ENCODE measurements at regions not wholly inside any gene's neighbourhood (a gene's known extent, or its start where the extent isn't known, plus 50 kb on each side); places are given as distances from the start of the nearest gene placed in this dataset.
"Not testable (repeated sequence)": the region's sequence is repeated elsewhere in the genome, so short reads cannot be mapped to it uniquely, and the experiment has no call there.

DNA sequence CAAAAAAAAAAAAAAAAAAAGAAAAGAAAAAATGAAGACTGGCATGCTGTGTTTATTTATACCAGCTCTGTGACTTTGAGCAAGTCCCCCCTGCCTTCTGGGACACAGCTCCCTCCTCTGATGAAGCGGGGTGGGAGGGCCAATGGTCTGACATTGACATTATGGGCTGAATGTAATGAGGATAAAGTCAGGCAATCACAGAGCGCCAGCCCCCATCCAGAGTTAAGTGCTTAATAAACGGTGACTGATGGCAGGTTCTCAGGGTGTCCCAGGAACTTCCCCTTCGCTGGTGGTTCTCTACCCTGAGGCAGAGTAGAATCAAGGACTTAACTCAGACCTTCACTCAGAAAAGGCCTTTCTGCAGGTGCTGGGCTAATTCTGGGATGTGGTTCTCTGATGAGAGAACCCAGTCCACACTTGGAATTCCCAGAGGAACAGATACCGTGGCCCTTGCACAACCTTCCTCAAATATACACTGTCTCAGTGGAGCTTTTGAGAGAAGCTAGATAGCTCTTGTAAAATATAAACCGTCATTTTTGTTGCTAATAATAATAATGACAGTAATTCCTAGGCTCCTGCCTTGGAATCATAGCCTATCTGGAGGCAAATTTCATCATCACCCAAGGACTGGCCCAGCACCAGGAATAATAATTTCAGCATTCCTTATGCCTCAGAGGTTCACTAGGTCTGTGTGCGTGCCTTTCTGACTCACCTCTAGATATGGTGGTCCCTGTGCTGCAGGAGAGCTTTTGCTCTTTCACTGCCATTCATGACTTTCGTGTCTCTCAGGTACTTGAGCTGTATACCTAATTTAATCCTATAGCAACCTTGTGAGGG, 115.8 kb downstream of the RPLP1 start:
- Histone ChIP-seq H3K36me3 (no peaks in the 10 kb centered on the region), H3K4me3 (no peak overlapping the region), H3K9me3 (no peaks in the 10 kb centered on the region), H3K27ac (no peak overlapping the region), H3K4me1 (no peaks in the 10 kb centered on the region), H3K27me3 (no peaks in the 10 kb centered on the region)
- intact Hi-C loops (cut with DNase I; ENCODE audit: low total_unique reads): no loop called here
- no peak for DNase-seq (ENCODE audit: low spot score in 2 of 2)
- TF ChIP-seq POLR2AphosphoS5 (IDR thresholded peaks at IDR 0.05) (no peak), POLR2A (IDR thresholded peaks at IDR 0.05) (no peak)
- TF ChIP-seq, protein P1, sequence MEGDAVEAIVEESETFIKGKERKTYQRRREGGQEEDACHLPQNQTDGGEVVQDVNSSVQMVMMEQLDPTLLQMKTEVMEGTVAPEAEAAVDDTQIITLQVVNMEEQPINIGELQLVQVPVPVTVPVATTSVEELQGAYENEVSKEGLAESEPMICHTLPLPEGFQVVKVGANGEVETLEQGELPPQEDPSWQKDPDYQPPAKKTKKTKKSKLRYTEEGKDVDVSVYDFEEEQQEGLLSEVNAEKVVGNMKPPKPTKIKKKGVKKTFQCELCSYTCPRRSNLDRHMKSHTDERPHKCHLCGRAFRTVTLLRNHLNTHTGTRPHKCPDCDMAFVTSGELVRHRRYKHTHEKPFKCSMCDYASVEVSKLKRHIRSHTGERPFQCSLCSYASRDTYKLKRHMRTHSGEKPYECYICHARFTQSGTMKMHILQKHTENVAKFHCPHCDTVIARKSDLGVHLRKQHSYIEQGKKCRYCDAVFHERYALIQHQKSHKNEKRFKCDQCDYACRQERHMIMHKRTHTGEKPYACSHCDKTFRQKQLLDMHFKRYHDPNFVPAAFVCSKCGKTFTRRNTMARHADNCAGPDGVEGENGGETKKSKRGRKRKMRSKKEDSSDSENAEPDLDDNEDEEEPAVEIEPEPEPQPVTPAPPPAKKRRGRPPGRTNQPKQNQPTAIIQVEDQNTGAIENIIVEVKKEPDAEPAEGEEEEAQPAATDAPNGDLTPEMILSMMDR (IDR thresholded peaks at IDR 0.05): no peak

DNA sequence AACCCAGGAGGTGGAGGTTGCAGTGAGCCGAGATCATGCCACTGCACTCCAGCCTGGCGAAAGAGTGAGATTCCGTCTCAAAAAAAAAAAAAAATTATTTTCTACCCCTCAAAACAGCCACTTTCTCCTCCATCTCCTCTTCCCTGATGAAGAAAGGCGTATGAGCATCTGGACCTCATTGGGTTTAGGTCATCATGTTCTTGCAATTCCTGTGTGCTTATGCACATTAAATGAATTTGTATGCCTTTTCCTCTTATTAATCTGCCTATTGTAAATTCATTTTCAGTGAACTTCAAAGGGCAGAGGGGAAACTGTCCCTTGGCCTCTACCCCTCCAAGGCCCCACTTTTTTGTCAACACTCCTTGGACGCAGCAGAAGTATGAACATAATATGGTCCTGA, 117.8 kb downstream of the RPLP1 start:
- Histone ChIP-seq H3K36me3 (no peaks in the 10 kb centered on the region), H3K27ac (no peak overlapping the region), H3K9me3 (no peaks in the 10 kb centered on the region), H3K27me3 (no peaks in the 10 kb centered on the region), H3K4me3 (no peak overlapping the region), H3K4me1 (no peaks in the 10 kb centered on the region)
- intact Hi-C loops (cut with DNase I; ENCODE audit: low total_unique reads): no loop called here
- no peak for DNase-seq (ENCODE audit: low spot score in 2 of 2)
- TF ChIP-seq, protein P1 (IDR thresholded peaks at IDR 0.05): no peak
- TF ChIP-seq POLR2A (IDR thresholded peaks at IDR 0.05): no peak
- no peak for TF ChIP-seq POLR2AphosphoS5 (IDR thresholded peaks at IDR 0.05)

DNA sequence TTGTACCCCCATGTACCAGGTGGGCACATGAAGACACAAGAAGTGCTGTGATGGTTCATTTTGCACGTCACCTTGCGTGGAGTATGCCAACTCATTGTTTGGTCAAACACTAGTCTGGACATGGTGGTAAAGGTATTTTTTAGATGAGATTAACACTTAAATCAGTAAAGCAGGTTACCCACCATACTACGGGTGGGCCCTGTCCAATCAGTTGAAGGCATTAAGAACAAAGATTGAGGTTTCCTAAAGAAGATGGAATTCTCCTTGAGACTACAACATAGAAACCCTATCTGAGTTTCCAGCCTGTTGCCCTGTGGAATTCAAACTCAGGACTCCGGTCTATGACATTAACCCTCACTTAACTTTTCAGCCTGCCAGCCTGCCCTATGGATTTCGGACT, 118.4 kb downstream of the RPLP1 start:
- H3K36me3 ChIP-seq: no peaks in the 10 kb centered on the region
- H3K4me3 ChIP-seq: no peak overlapping the region
- H3K27me3 ChIP-seq: no peaks in the 10 kb centered on the region
- DNase-seq (ENCODE audit: low spot score in 2 of 2): no peak
- no peaks in the 10 kb centered on the region for H3K4me1 ChIP-seq
- no peak for TF ChIP-seq POLR2A (IDR thresholded peaks at IDR 0.05)
- TF ChIP-seq, protein P1 (IDR thresholded peaks at IDR 0.05): no peak
- TF ChIP-seq POLR2AphosphoS5 (IDR thresholded peaks at IDR 0.05): no peak
- H3K9me3 ChIP-seq: no peaks in the 10 kb centered on the region
- no peak overlapping the region for H3K27ac ChIP-seq
- intact Hi-C loops (cut with DNase I; ENCODE audit: low total_unique reads): no loop called here

DNA sequence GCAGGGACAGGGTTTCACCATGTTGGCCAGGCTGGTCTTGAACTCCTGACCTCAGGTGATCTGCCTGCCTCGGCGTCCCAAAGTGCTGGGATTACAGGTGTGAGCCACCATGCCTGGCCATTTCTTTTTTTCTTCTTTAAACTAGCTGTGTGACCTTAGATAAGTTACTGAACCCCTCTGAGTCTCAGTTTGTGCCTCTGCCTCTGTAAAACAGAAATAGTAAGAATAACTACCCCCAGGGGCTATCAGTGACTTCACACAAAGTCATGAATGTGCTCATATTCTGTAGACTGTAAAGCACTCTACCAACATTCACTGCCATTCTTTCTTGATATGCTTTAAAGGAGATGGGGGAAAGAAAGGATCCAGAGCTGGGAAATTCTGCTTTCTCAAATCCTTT, 120.7 kb downstream of the RPLP1 start:
- H3K4me1 ChIP-seq; H3K4me3 ChIP-seq; H3K36me3 ChIP-seq; H3K27me3 ChIP-seq; intact Hi-C loops (cut with DNase I; ENCODE audit: low total_unique reads); H3K9me3 ChIP-seq; DNase-seq (ENCODE audit: low spot score in 2 of 2); H3K27ac ChIP-seq: not testable (repeated sequence)

DNA sequence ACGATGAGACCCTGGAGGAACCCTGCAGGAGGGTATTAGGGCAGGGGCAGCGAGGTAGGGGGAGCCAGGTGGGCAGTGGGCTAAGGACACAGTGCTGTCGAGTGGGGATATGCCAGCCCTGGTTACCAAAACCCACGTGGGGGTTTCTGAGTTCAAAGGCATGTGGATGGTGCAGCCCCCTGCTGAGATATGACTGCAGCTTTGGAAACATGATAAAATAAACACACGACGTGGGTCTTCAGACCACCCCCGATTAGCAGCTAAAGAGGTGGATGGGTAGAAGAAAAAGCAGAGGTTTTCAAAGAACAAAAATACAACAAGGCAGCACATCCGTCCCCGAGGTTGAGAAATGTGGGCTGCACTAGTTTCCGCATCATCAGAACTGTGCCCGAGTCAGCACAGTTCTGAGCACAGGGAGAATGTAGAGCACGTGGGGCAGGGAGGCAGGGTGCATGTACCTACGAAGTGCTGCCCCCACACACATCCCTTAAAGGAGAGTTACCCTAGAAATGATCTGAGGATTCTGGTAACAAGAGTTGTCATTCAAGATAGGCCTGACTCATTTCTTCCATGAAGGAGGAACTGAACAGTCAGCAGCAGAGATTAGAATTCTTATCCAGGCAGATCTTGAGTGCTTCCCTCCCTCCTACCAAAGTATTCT, 121.3 kb downstream of the RPLP1 start:
- intact Hi-C loops (cut with DNase I; ENCODE audit: low total_unique reads): no loop called here
- Histone ChIP-seq H3K4me3 (no peak overlapping the region), H3K36me3 (no peaks in the 10 kb centered on the region), H3K9me3 (no peaks in the 10 kb centered on the region), H3K27ac (no peak overlapping the region), H3K27me3 (no peaks in the 10 kb centered on the region), H3K4me1 (no peaks in the 10 kb centered on the region)
- TF ChIP-seq, protein P1 (IDR thresholded peaks at IDR 0.05): no peak
- TF ChIP-seq POLR2AphosphoS5 (IDR thresholded peaks at IDR 0.05) (no peak), POLR2A (IDR thresholded peaks at IDR 0.05) (no peak)
- DNase-seq (ENCODE audit: low spot score in 2 of 2): no peak
